Stimulated activated CD4-positive, alpha-beta T cell treated with anti-CD3 and anti-CD28 coated beads, Interleukin-1b, Interleukin-23, amount 100 ng/mL, for 4 hours (primary cell): ENCODE measurements at regions not wholly inside any gene's neighbourhood (a gene's known extent, or its start where the extent isn't known, plus 50 kb on each side); places are given as distances from the start of the nearest gene placed in this dataset.
"Not testable (repeated sequence)": the region's sequence is repeated elsewhere in the genome, so short reads cannot be mapped to it uniquely, and the experiment has no call there.

Experiments
- DNase-seq, 2 donors: peaks; one replicate each; pipeline ENCODE4 v3.0.0-alpha.2; 2020; ENCODE audit warnings: low read depth in 2 of 2

- DNase-seq: no peak
Observed at GRCh38 chr12:93979189-93979588, 169.2 kb upstream of the PLXNC1 start.

GRCh38 chr12:93980711-93981110 lies 167.7 kb upstream of the PLXNC1 start:
- DNase-seq: no peak

- DNase-seq: no peak
Observed at GRCh38 chr12:93981411-93981810, 167.0 kb upstream of the PLXNC1 start.

- no peak for DNase-seq
Observed at GRCh38 chr12:93982771-93983315, 165.5 kb upstream of the PLXNC1 start.

GRCh38 chr12:93984005-93984404 lies 164.4 kb upstream of the PLXNC1 start:
- no peak for DNase-seq

- no peak for DNase-seq
Observed at GRCh38 chr12:93989949-93990348, 158.4 kb upstream of the PLXNC1 start.

GRCh38 chr12:93990832-93991803 lies 157.3 kb upstream of the PLXNC1 start:
- no peak for DNase-seq

- no peak for DNase-seq
Observed at GRCh38 chr12:93991829-93992461, 156.4 kb upstream of the PLXNC1 start.

GRCh38 chr12:93994721-93995120 lies 153.7 kb upstream of the PLXNC1 start:
- DNase-seq: no peak

GRCh38 chr12:93996321-93996720 lies 152.1 kb upstream of the PLXNC1 start:
- no peak for DNase-seq

GRCh38 chr12:94001691-94002090 lies 146.7 kb upstream of the PLXNC1 start:
- DNase-seq: no peak

- not testable (repeated sequence) for DNase-seq
Observed at GRCh38 chr12:94002925-94003324, 145.5 kb upstream of the PLXNC1 start.

GRCh38 chr12:94007833-94008232 lies 140.5 kb upstream of the PLXNC1 start:
- peak in 1 of 2 donors; percentile 7 for DNase-seq

GRCh38 chr12:94010307-94010706 lies 138.1 kb upstream of the PLXNC1 start:
- DNase-seq: no peak

- DNase-seq: no peak
Observed at GRCh38 chr12:94012071-94012470, 136.3 kb upstream of the PLXNC1 start.

- DNase-seq: no peak
Observed at GRCh38 chr12:94012590-94012989, 135.8 kb upstream of the PLXNC1 start.

- DNase-seq: not testable (repeated sequence)
Observed at GRCh38 chr12:94017247-94017646, 131.1 kb upstream of the PLXNC1 start.

GRCh38 chr12:94020335-94020734 lies 128.0 kb upstream of the PLXNC1 start:
- DNase-seq: no peak

- DNase-seq: no peak
Observed at GRCh38 chr12:94023879-94024278, 124.5 kb upstream of the PLXNC1 start.

GRCh38 chr12:94025068-94025467 lies 123.3 kb upstream of the PLXNC1 start:
- no peak for DNase-seq

GRCh38 chr12:94025756-94026155 lies 122.6 kb upstream of the PLXNC1 start:
- no peak for DNase-seq

GRCh38 chr12:94026596-94026995 lies 121.8 kb upstream of the PLXNC1 start:
- DNase-seq: no peak

- no peak for DNase-seq
Observed at GRCh38 chr12:94027561-94027960, 120.8 kb upstream of the PLXNC1 start.
